22Rv1 (cell line): ENCODE measurements at regions not wholly inside any gene's neighbourhood (a gene's known extent, or its start where the extent isn't known, plus 50 kb on each side); places are given as distances from the start of the nearest gene placed in this dataset.
A peak's percentile ranks its signal among the peaks of the same experiment; 100 is the strongest.

Experiments
- H3K27ac ChIP-seq: fragments of 450-650 bp; 2 replicates; pipeline ENCODE4 v1.5.1; 2017
- CTCF ChIP-seq: fragments of 450-650 bp; IDR thresholded peaks from 2 replicates; pipeline ENCODE4 v1.5.1; 2017; ENCODE audit warnings: mild to moderate bottlenecking
- ZFX ChIP-seq: fragments of 450-650 bp; IDR thresholded peaks from 2 replicates; pipeline ENCODE4 v1.6.1; 2017; ENCODE audit warnings: antibody characterized with exemption, borderline replicate concordance

- no peak overlapping the region for H3K27ac ChIP-seq
- no peak for TF ChIP-seq CTCF
- TF ChIP-seq ZFX, result no peak
Observed at GRCh38 chr3:132261506-132261905, 55.7 kb upstream of the ACP3 start.

GRCh38 chr3:132262305-132262704 is 54.9 kb upstream of the ACP3 start:
- TF ChIP-seq ZFX (no peak), CTCF (no peak)
- no peak overlapping the region for H3K27ac ChIP-seq

GRCh38 chr3:132262956-132263355 is 54.3 kb upstream of the ACP3 start:
- TF ChIP-seq ZFX (no peak), CTCF (no peak)
- H3K27ac ChIP-seq, result no peak overlapping the region

- H3K27ac ChIP-seq, result no peak overlapping the region
- TF ChIP-seq CTCF (no peak), ZFX (no peak)
Observed at GRCh38 chr3:132265028-132265427, 52.2 kb upstream of the ACP3 start.

- no peak overlapping the region for H3K27ac ChIP-seq
- TF ChIP-seq CTCF (no peak), ZFX (no peak)
Observed at GRCh38 chr3:132265488-132265887, 51.7 kb upstream of the ACP3 start.

- H3K27ac ChIP-seq, result 0 out of 2 replicates have a peak overlapping the region, but pooled peaks have one; percentile 19
- TF ChIP-seq ZFX, result no peak
- no peak for TF ChIP-seq CTCF
Observed at GRCh38 chr3:132267391-132267993, 49.7 kb upstream of the ACP3 start.
